Thyroid gland (tissue), 4 donors: ENCODE measurements at regions not wholly inside any gene's neighbourhood (a gene's known extent, or its start where the extent isn't known, plus 50 kb on each side); places are given as distances from the start of the nearest gene placed in this dataset.

Experiments used
- POLR2A ChIP-seq, 2 donors: fragments of 450-650 bp; IDR thresholded peaks; one replicate each; pipeline ENCODE4 v1.6.1; 2017; ENCODE audit warnings: antibody characterized with exemption in 2 of 2, mild to moderate bottlenecking in 2 of 2, moderate library complexity in 1 of 2
- TF ChIP-seq, protein P1 (sequence below), 6 experiments: fragments of 200-600 bp in 3 of 6; fragments of 450-650 bp in 3 of 6; sonication (generic) in 3 of 6; IDR thresholded peaks; one replicate each; pipeline ENCODE4 v1.5.1; 2016 to 2019; ENCODE audit warnings: antibody characterized with exemption in 6 of 6, mild to moderate bottlenecking in 2 of 6, inconsistent platforms in 1 of 6, moderate library complexity in 1 of 6

DNA sequence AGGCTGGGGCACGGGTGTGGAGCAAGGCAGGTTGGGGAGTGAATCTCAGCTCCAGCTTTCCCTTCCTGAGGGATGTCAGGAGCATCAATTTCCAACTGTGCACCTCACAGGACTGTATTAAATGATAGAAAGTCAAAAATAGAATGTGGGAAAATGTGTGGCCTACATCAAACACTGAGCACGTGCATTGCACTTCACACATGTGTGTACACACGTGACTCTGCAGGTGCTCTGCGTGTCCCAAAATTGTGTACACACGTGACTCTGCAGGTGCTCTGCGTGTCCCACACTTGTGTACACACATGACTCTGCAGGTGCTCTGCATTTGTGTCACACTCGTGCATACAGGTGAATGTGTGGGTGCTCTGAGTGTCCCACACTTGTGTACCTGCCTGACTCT lies 577.2 kb upstream of the SALL3 start:
- TF ChIP-seq POLR2A (IDR thresholded peaks at IDR 0.05), result no peak
- TF ChIP-seq, protein P1, sequence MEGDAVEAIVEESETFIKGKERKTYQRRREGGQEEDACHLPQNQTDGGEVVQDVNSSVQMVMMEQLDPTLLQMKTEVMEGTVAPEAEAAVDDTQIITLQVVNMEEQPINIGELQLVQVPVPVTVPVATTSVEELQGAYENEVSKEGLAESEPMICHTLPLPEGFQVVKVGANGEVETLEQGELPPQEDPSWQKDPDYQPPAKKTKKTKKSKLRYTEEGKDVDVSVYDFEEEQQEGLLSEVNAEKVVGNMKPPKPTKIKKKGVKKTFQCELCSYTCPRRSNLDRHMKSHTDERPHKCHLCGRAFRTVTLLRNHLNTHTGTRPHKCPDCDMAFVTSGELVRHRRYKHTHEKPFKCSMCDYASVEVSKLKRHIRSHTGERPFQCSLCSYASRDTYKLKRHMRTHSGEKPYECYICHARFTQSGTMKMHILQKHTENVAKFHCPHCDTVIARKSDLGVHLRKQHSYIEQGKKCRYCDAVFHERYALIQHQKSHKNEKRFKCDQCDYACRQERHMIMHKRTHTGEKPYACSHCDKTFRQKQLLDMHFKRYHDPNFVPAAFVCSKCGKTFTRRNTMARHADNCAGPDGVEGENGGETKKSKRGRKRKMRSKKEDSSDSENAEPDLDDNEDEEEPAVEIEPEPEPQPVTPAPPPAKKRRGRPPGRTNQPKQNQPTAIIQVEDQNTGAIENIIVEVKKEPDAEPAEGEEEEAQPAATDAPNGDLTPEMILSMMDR (IDR thresholded peaks at IDR 0.05), result no peak
